T-helper 17 cell (primary cell): ENCODE measurements at regions not wholly inside any gene's neighbourhood (a gene's known extent, or its start where the extent isn't known, plus 50 kb on each side); places are given as distances from the start of the nearest gene placed in this dataset.

ENCODE experiments used
- ATAC-seq: fragments of 150-1000 bp; cut with Tn5 transposase; 2 replicates; pipeline ENCODE4 v1.10.0; 2021; ENCODE audit warnings: mild to moderate bottlenecking, moderate library complexity
- DNase-seq, 3 donors: peaks; one replicate each; pipeline versions ENCODE4 v3.0.0 to v3.0.0-alpha.2; 2020 to 2021
- H3K9me3 ChIP-seq: one replicate; pipeline ENCODE4 v1.7.0; 2013; ENCODE audit warnings: low read length, mild to moderate bottlenecking; ENCODE audit not compliant: control insufficient read depth, poor library complexity, severe bottlenecking
- H3K27ac Mint-ChIP-seq: one replicate; pipeline ENCODE4 v1.8.0; 2022; ENCODE audit warnings: mild to moderate bottlenecking, moderate library complexity, mixed read lengths
- H3K27me3 Mint-ChIP-seq: one replicate; pipeline ENCODE4 v1.8.0; 2022; ENCODE audit warnings: mixed read lengths
- H3K36me3 Mint-ChIP-seq: one replicate; pipeline ENCODE4 v1.8.0; 2022; ENCODE audit warnings: low read depth, mixed read lengths
- H3K4me1 Mint-ChIP-seq: one replicate; pipeline ENCODE4 v1.8.0; 2022; ENCODE audit warnings: mild to moderate bottlenecking, mixed read lengths
- H3K4me3 Mint-ChIP-seq: one replicate; pipeline ENCODE4 v1.8.0; 2022; ENCODE audit warnings: mild to moderate bottlenecking, moderate library complexity, mixed read lengths

GRCh38 chr1:112264010-112264409 is 132.0 kb upstream of the CTTNBP2NL start:
- Mint-ChIP-seq H3K27me3 (peaks cover 65% of the 10 kb centered on the region), H3K4me3 (no peak overlapping the region), H3K4me1 (peaks cover 4% of the 10 kb centered on the region), H3K27ac (no peak overlapping the region), H3K36me3 (peaks cover 2% of the 10 kb centered on the region)
- no peaks in the 10 kb centered on the region for H3K9me3 ChIP-seq
- no peak for ATAC-seq
- DNase-seq, result no peak

GRCh38 chr1:112264553-112264952 is 131.5 kb upstream of the CTTNBP2NL start:
- H3K9me3 ChIP-seq, result no peaks in the 10 kb centered on the region
- H3K4me3 Mint-ChIP-seq, result no peak overlapping the region
- peaks cover 4% of the 10 kb centered on the region for H3K4me1 Mint-ChIP-seq
- H3K27me3 Mint-ChIP-seq, result peaks cover 64% of the 10 kb centered on the region
- H3K36me3 Mint-ChIP-seq, result peaks cover 2% of the 10 kb centered on the region
- H3K27ac Mint-ChIP-seq, result no peak overlapping the region
- ATAC-seq (no peak), DNase-seq (no peak)

GRCh38 chr1:112265931-112266330 is 130.1 kb upstream of the CTTNBP2NL start:
- no peaks in the 10 kb centered on the region for H3K9me3 ChIP-seq
- no peak for DNase-seq
- H3K27me3 Mint-ChIP-seq, result peaks cover 57% of the 10 kb centered on the region
- peaks cover 4% of the 10 kb centered on the region for H3K4me1 Mint-ChIP-seq
- H3K36me3 Mint-ChIP-seq, result peaks cover 2% of the 10 kb centered on the region
- H3K27ac Mint-ChIP-seq, result no peak overlapping the region
- no peak overlapping the region for H3K4me3 Mint-ChIP-seq
- no peak for ATAC-seq

- DNase-seq (no peak), ATAC-seq (no peak)
- peaks cover 49% of the 10 kb centered on the region for H3K27me3 Mint-ChIP-seq
- no peaks in the 10 kb centered on the region for H3K9me3 ChIP-seq
- H3K27ac Mint-ChIP-seq, result no peak overlapping the region
- peaks cover 4% of the 10 kb centered on the region for H3K4me1 Mint-ChIP-seq
- H3K36me3 Mint-ChIP-seq, result peaks cover 2% of the 10 kb centered on the region
- H3K4me3 Mint-ChIP-seq, result no peak overlapping the region
Observed at GRCh38 chr1:112267206-112267605, 128.8 kb upstream of the CTTNBP2NL start.

GRCh38 chr1:112267929-112268328 is 128.1 kb upstream of the CTTNBP2NL start:
- H3K27me3 Mint-ChIP-seq, result peaks cover 56% of the 10 kb centered on the region
- H3K27ac Mint-ChIP-seq, result no peak overlapping the region
- no peak for ATAC-seq
- H3K4me3 Mint-ChIP-seq, result no peak overlapping the region
- DNase-seq, result no peak
- H3K9me3 ChIP-seq, result no peaks in the 10 kb centered on the region
- peaks cover 4% of the 10 kb centered on the region for H3K36me3 Mint-ChIP-seq
- peaks cover 4% of the 10 kb centered on the region for H3K4me1 Mint-ChIP-seq

- DNase-seq (no peak), ATAC-seq (no peak)
- Mint-ChIP-seq H3K27ac (no peak overlapping the region), H3K36me3 (peaks cover 4% of the 10 kb centered on the region), H3K27me3 (peaks cover 58% of the 10 kb centered on the region), H3K4me3 (no peak overlapping the region), H3K4me1 (peaks cover 4% of the 10 kb centered on the region)
- H3K9me3 ChIP-seq, result no peaks in the 10 kb centered on the region
Observed at GRCh38 chr1:112268408-112268807, 127.6 kb upstream of the CTTNBP2NL start.

GRCh38 chr1:112271270-112271669 is 124.7 kb upstream of the CTTNBP2NL start:
- DNase-seq (no peak), ATAC-seq (no peak)
- H3K27ac Mint-ChIP-seq, result no peak overlapping the region
- H3K4me3 Mint-ChIP-seq, result no peak overlapping the region
- peaks cover 2% of the 10 kb centered on the region for H3K36me3 Mint-ChIP-seq
- H3K4me1 Mint-ChIP-seq, result no peaks in the 10 kb centered on the region
- peaks cover 42% of the 10 kb centered on the region for H3K27me3 Mint-ChIP-seq
- H3K9me3 ChIP-seq, result no peaks in the 10 kb centered on the region

- Mint-ChIP-seq H3K36me3 (peaks cover 2% of the 10 kb centered on the region), H3K4me3 (no peak overlapping the region), H3K27me3 (peaks cover 33% of the 10 kb centered on the region), H3K27ac (no peak overlapping the region), H3K4me1 (no peaks in the 10 kb centered on the region)
- ATAC-seq (no peak), DNase-seq (no peak)
- H3K9me3 ChIP-seq, result no peaks in the 10 kb centered on the region
Observed at GRCh38 chr1:112272101-112272772, 123.8 kb upstream of the CTTNBP2NL start.

- Mint-ChIP-seq H3K27ac (no peak overlapping the region), H3K27me3 (peaks cover 58% of the 10 kb centered on the region), H3K4me1 (no peaks in the 10 kb centered on the region), H3K36me3 (peaks cover 2% of the 10 kb centered on the region), H3K4me3 (no peak overlapping the region)
- no peaks in the 10 kb centered on the region for H3K9me3 ChIP-seq
- DNase-seq (no peak), ATAC-seq (no peak)
Observed at GRCh38 chr1:112284796-112285195, 111.2 kb upstream of the CTTNBP2NL start.

GRCh38 chr1:112285316-112285715 is 110.7 kb upstream of the CTTNBP2NL start:
- ATAC-seq (no peak), DNase-seq (no peak)
- Mint-ChIP-seq H3K36me3 (peaks cover 2% of the 10 kb centered on the region), H3K4me1 (no peaks in the 10 kb centered on the region), H3K27me3 (peaks cover 63% of the 10 kb centered on the region), H3K4me3 (no peak overlapping the region), H3K27ac (no peak overlapping the region)
- no peaks in the 10 kb centered on the region for H3K9me3 ChIP-seq

- H3K9me3 ChIP-seq, result no peaks in the 10 kb centered on the region
- ATAC-seq (no peak), DNase-seq (no peak)
- Mint-ChIP-seq H3K4me1 (no peaks in the 10 kb centered on the region), H3K36me3 (peaks cover 2% of the 10 kb centered on the region), H3K4me3 (no peak overlapping the region), H3K27me3 (peaks cover 67% of the 10 kb centered on the region), H3K27ac (no peak overlapping the region)
Observed at GRCh38 chr1:112285746-112286145, 110.3 kb upstream of the CTTNBP2NL start.

GRCh38 chr1:112296908-112297307 is 99.1 kb upstream of the CTTNBP2NL start:
- ATAC-seq, result no peak
- Mint-ChIP-seq H3K36me3 (no peaks in the 10 kb centered on the region), H3K27me3 (peaks cover 19% of the 10 kb centered on the region), H3K27ac (no peak overlapping the region), H3K4me1 (no peaks in the 10 kb centered on the region), H3K4me3 (no peak overlapping the region)
- DNase-seq, result no peak
- H3K9me3 ChIP-seq, result no peaks in the 10 kb centered on the region

GRCh38 chr1:112297536-112297935 is 98.5 kb upstream of the CTTNBP2NL start:
- no peak for DNase-seq
- Mint-ChIP-seq H3K27me3 (peaks cover 19% of the 10 kb centered on the region), H3K4me1 (no peaks in the 10 kb centered on the region), H3K27ac (no peak overlapping the region), H3K4me3 (no peak overlapping the region), H3K36me3 (no peaks in the 10 kb centered on the region)
- H3K9me3 ChIP-seq, result no peaks in the 10 kb centered on the region
- ATAC-seq, result no peak

GRCh38 chr1:112298558-112298957 is 97.5 kb upstream of the CTTNBP2NL start:
- no peaks in the 10 kb centered on the region for H3K9me3 ChIP-seq
- ATAC-seq, result no peak

More at GRCh38 chr1:112298558-112298957, 97.5 kb upstream of the CTTNBP2NL start:
- Mint-ChIP-seq H3K4me3 (no peak overlapping the region), H3K27ac (no peak overlapping the region), H3K4me1 (no peaks in the 10 kb centered on the region), H3K36me3 (no peaks in the 10 kb centered on the region), H3K27me3 (peaks cover 19% of the 10 kb centered on the region)
- DNase-seq, result peak in 1 of 3 donors; percentile 5
